ENCODE measurements at regions not wholly inside any gene's neighbourhood (a gene's known extent, or its start where the extent isn't known, plus 50 kb on each side); places are given as distances from the start of the nearest gene placed in this dataset.

- no peak for DNase-seq (ENCODE audit: low read depth in 3 of 3, low spot score in 2 of 3)
Measured at GRCh38 chr3:180092889-180093288, 56.2 kb upstream of the PEX5L start.

GRCh38 chr3:180093535-180093934, 56.8 kb upstream of the PEX5L start:
- DNase-seq (ENCODE audit: low read depth in 3 of 3, low spot score in 2 of 3), result no peak

DNA sequence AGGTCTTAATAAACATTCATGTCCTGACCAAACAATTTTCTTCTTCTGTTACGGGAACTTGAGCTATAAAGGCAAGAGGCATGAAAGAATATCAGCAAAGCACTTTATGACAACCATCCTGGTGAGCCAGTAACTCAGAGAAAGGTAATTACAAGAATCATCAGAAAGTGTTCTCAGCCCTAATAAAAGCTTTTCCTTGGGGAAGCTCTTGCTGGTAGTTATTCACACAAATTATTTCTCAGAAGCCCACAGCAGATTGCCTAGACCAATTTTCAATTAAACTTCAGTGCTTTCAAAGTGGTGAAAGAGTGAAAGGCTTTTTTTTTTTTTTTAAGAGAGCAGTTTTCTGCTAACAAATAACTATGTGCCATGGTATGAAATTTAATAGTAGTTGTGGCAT, 60.9 kb upstream of the PEX5L start:
- DNase-seq (ENCODE audit: low read depth in 3 of 3, low spot score in 2 of 3), result no peak

GRCh38 chr3:180102134-180102533, 65.4 kb upstream of the PEX5L start:
- DNase-seq (ENCODE audit: low read depth in 3 of 3, low spot score in 2 of 3), result no peak

DNA sequence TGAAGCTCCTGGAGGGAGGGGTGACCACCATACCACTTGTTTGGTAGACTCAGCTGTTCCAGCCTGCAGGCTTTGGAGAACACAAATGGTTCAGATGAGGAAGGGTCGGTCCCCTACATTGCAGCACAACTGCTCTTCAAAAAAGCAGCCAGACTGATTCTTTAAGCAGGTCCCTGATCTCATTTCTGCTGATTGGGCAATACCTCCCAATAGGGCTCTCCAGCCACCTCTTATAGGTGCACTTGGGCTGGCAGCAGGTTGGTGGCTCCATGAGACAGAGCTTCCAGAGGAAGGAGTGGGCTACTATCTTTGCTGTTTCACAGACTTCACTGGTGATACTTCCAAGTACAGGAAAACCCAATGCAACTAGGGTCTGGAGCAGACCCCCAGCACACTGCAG, 65.9 kb upstream of the PEX5L start:
- no peak for DNase-seq (ENCODE audit: low read depth in 3 of 3, low spot score in 2 of 3)

GRCh38 chr3:180116203-180116602, 79.5 kb upstream of the PEX5L start:
- DNase-seq (ENCODE audit: low read depth in 3 of 3, low spot score in 2 of 3), result no peak

DNA sequence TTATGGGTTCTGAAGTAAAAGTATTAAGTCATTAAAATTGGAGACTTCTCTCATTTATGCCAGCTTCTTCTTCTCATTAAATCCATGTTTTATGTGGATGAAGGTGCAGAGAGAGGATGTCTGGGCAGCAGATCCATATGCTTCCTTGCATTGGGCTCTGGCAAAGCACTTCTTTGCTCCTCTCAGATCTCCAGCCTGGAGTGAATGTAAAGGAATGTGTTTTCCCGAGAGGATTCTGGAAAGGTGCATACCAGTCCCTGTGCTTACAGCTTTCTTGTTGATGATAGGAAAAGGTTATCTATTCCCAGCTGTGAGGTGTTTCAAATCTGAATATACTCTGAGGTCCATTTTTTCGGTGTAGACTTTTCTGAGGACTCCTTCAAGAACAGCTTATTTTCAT, 79.9 kb upstream of the PEX5L start:
- DNase-seq (ENCODE audit: low read depth in 3 of 3, low spot score in 2 of 3), result no peak

DNA sequence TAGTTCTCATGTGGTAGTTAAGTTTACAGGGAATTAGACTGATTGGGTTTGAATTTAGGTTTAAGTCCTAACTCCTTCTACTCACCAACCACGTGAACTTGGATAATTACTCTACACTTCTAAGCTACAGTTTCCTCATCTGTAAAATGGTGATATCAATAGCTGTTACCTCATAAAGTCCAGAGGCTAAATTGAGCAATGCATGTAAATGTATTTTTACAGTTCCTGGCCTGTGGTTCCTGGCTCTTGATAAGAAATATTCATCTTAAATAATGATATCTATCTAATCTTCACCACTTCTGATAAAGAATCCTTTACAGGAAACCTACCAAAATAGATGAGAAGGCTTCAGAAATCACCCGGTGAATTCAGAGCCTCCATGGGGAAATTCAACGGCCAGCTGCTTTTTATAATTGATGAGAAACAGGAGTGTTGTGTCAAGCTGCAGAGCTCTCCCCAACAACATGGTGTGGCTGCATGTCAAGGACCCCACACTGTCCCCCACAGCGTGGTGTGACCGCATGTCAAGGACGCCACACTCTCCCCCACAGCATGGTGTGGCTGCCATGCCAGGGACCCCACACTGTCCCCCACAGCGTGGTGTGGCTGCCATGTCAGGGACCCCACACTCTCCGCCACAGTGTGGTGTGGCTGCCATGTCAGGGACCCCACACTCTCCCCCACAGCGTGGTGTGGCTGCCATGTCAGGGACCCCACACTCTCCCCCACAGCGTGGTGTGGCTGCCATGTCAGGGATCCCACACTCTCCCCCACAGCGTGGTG, 80.8 kb upstream of the PEX5L start:
- no peak for DNase-seq (ENCODE audit: low read depth in 3 of 3, low spot score in 2 of 3)

DNA sequence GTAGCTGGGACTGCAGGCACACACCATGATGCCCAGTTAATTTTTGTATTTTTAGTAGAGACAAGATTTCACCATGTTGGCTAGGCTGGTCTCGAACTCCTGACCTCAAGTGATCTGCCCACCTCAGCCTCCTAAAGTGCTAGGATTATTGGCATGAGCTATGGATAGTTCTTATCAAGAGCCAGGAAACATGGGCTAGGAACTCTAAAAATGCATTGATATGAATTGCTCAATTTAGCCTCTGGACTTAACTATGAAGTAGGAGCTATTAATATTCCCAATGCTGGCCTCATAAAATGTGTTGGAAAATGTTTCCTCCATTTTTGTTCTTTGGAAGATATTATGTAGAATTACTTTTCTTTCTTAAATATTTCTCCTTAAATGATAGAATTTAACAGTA, 82.8 kb upstream of the PEX5L start:
- no peak for DNase-seq (ENCODE audit: low read depth in 3 of 3, low spot score in 2 of 3)

DNA sequence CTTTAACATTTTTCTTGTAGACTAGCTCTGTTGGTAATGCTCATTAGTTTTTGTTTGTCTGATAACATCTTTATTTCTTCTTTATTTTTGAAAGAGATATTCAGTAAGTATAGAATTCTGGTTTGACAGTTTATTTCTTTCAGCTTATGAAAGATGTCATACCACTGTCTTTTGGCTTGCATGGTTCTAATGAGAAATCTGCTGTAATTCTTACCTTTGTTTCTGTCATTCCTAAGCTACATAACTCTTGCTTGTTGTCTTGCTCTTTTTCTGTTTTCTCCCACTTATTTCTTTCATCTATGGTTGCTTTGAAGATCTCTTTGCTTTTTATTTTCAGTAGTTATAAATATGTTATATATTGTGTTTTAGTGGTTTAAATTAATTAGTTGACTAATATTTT, 87.2 kb upstream of the PEX5L start:
- DNase-seq (ENCODE audit: low read depth in 3 of 3, low spot score in 2 of 3), result no peak

GRCh38 chr3:180131169-180131568, 94.4 kb upstream of the PEX5L start:
- no peak for DNase-seq (ENCODE audit: low read depth in 3 of 3, low spot score in 2 of 3)

- DNase-seq (ENCODE audit: low read depth in 3 of 3, low spot score in 2 of 3), result no peak
Measured at GRCh38 chr3:180135101-180135500, 98.4 kb upstream of the PEX5L start.

GRCh38 chr3:180138871-180139270, 102.1 kb upstream of the PEX5L start:
- no peak for DNase-seq (ENCODE audit: low read depth in 3 of 3, low spot score in 2 of 3)

GRCh38 chr3:180142041-180142440, 105.3 kb upstream of the PEX5L start:
- DNase-seq (ENCODE audit: low read depth in 3 of 3, low spot score in 2 of 3), result no peak

DNA sequence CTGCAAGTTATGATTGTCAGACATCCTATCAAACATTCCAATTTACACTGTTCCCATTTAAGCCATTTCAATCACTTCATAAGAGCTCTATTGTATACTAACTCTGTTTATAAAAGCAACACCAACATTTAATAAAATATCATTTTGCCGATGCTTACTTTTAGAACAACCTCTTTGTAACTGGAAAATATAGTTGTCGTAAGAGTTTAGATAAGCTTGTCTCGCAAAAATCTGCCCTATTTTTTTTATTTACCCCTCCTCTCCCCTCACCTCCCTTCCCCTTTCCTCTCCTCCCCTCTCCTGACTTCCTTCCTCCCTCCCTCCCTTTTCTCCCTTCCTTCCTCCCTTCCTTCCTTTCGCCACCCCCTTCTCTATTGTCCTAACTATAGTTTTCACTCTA, 105.7 kb upstream of the PEX5L start:
- DNase-seq (ENCODE audit: low read depth in 3 of 3, low spot score in 2 of 3), result no peak

DNA sequence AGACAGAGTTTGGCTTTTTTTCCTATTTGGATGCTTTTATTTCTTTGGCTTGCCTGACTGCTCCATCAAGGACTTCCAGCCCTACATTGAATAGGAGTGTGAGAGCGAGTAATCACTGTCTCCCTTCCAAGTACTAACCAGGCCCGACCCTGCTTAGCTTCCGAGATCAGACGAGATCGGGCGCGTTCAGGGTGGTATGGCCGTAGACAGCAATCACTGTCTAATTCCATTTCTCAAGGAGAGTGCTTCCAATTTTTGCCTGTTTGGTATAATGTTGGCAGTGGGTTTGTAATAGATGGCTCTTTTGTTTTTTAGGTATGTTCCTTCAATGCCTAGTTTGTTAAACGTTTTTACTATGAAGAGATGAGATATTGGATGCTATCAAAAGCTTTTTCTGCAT, 125.0 kb upstream of the PEX5L start:
- DNase-seq (ENCODE audit: low read depth in 3 of 3, low spot score in 2 of 3), result no peak

GRCh38 chr3:180175572-180175971, 138.8 kb upstream of the PEX5L start:
- no peak for DNase-seq (ENCODE audit: low read depth in 3 of 3, low spot score in 2 of 3)

DNA sequence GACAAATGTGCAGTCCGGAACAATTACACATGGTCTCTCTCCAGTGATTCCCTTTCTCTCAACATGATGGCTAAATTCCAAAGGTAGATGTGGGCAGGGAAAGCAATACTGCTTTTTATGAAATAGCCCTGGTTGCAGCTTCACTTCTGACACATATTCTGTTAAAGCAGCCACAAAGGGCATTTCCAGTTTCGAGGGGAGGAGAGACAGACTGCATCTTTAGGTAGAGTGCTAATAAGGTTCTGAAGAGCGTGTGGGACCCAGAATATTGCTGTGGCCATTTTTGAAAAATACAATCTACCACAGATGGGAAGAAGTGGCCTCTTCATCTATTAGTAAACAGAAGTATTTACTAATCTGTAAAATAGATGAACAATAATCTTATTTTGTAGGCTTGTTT, 139.3 kb upstream of the PEX5L start:
- DNase-seq (ENCODE audit: low read depth in 3 of 3, low spot score in 2 of 3), result no peak

DNA sequence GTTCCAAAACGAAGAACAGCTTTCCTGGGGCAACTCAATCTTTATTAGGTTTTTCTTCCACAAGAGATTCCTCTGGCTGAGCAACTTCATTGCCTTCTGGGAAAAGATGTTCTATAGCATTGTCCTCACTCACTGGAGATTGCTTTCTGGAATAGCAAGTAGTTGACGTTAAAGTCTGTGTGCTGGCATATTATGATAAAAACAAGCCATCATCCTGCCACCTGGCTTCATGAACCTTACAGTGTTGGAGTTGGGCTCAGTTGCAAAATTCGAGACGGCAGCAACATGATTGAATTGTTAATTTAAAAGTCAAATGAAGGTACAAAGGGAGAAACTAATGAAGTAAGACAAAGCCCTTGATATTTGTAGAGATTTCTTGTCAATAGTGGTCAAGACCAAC, 140.5 kb upstream of the PEX5L start:
- no peak for DNase-seq (ENCODE audit: low read depth in 3 of 3, low spot score in 2 of 3)

- no peak for DNase-seq (ENCODE audit: low read depth in 3 of 3, low spot score in 2 of 3)
Measured at GRCh38 chr3:180179562-180179961, 142.8 kb upstream of the PEX5L start.

DNA sequence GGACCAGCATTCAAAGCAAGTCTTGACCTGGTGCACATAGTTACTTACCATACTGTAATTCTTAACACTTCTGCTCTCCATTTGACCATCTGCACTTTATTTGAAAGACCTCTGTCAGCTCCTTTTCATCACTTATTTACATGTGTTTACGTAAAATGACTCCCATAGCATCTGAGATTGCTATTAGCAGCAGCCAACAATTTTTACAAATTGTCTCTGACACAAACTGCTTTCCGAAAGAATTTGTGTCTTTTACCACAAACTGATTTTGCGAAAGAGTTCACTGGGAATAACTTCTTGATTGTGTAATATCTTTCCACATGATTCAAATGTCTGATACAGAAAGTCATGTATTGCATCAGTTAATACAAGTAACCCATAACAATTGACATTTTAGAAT, 144.1 kb upstream of the PEX5L start:
- DNase-seq (ENCODE audit: low read depth in 3 of 3, low spot score in 2 of 3), result no peak

- DNase-seq (ENCODE audit: low read depth in 3 of 3, low spot score in 2 of 3), result no peak
Measured at GRCh38 chr3:180181387-180181786, 144.7 kb upstream of the PEX5L start.

GRCh38 chr3:180183346-180183745, 146.6 kb upstream of the PEX5L start:
- DNase-seq (ENCODE audit: low read depth in 3 of 3, low spot score in 2 of 3), result no peak

Data from right renal cortex interstitium (tissue), 3 donors.